A673 (cell line): ENCODE measurements at regions not wholly inside any gene's neighbourhood (a gene's known extent, or its start where the extent isn't known, plus 50 kb on each side); places are given as distances from the start of the nearest gene placed in this dataset.

ENCODE experiments used
- BruUV-seq: library from RNA; stranded (reverse); fragments of 400-500 nt; replicated peaks from 2 replicates; lab custom pipeline; 2021; lab: Mats Ljungman, UMichigan
- CTCF ChIA-PET: fragments of 300-600 bp; sonication (Branson Sonifier 250); formaldehyde crosslinking; loops from one replicate; lab custom pipeline; 2022; ENCODE audit warnings: antibody characterized with exemption; lab: Charles Lee
- POLR2A ChIA-PET: fragments of 300-600 bp; sonication (Branson Sonifier 250); formaldehyde crosslinking; loops from one replicate; lab custom pipeline; 2022; ENCODE audit warnings: antibody characterized with exemption; ENCODE audit not compliant: low non-redundant PET; lab: Charles Lee
- DNase-seq: peaks from one replicate; pipeline ENCODE4 v3.0.0-alpha.2; 2015; ENCODE audit warnings: low spot score
- H3K27ac ChIP-seq: fragments of 200-600 bp; sonication (generic); 2 replicates; pipeline ENCODE4 v1.5.1; 2016; ENCODE audit warnings: mixed run types, low read depth, mild to moderate bottlenecking, mixed read lengths, antibody characterized with exemption, low read length; ENCODE audit not compliant: poor library complexity, severe bottlenecking
- H3K27me3 ChIP-seq: fragments of 200-600 bp; sonication (generic); replicated peaks from 2 replicates; pipeline ENCODE4 v1.6.1; 2017; ENCODE audit warnings: mixed run types, low read depth, mild to moderate bottlenecking, mixed read lengths, antibody characterized with exemption, low read length; ENCODE audit not compliant: insufficient read depth, poor library complexity
- H3K36me3 ChIP-seq: fragments of 200-600 bp; sonication (generic); 2 replicates; pipeline ENCODE4 v1.6.1; 2016; ENCODE audit warnings: mixed run types, mild to moderate bottlenecking, mixed read lengths, antibody characterized with exemption, low read length; ENCODE audit not compliant: insufficient read depth, poor library complexity, severe bottlenecking
- H3K4me1 ChIP-seq: fragments of 200-600 bp; sonication (generic); 2 replicates; pipeline ENCODE4 v1.6.1; 2017; ENCODE audit warnings: mixed run types, mild to moderate bottlenecking, mixed read lengths, antibody characterized with exemption, low read length; ENCODE audit not compliant: insufficient read depth, poor library complexity, severe bottlenecking
- H3K4me3 ChIP-seq: fragments of 200-600 bp; sonication (generic); 2 replicates; pipeline ENCODE4 v1.5.1; 2016; ENCODE audit warnings: low read depth, mixed run types, mild to moderate bottlenecking, mixed read lengths, low read length; ENCODE audit not compliant: poor library complexity, severe bottlenecking
- H3K9me3 ChIP-seq: fragments of 200-600 bp; sonication (generic); 2 replicates; pipeline ENCODE4 v1.6.1; 2016; ENCODE audit warnings: mixed run types, low read depth, mild to moderate bottlenecking, mixed read lengths, antibody characterized with exemption, low read length; ENCODE audit not compliant: poor library complexity, severe bottlenecking
- EZH2 ChIP-seq: fragments of 200-600 bp; sonication (generic); IDR thresholded peaks from 2 replicates; pipeline ENCODE4 v1.6.1; 2017; ENCODE audit warnings: borderline replicate concordance, low read depth, mild to moderate bottlenecking, mixed read lengths, antibody characterized with exemption, low read length; ENCODE audit not compliant: poor library complexity, severe bottlenecking
- intact Hi-C: fragments of 100-400 bp; cut with micrococcal nuclease; formaldehyde crosslinking; loops from one replicate; pipeline ENCODE4 v1.10.0; 2022; ENCODE audit not compliant: unreplicated experiment
- TF ChIP-seq, protein P1 (sequence below): fragments of 300-800, 200-600 bp; sonication (generic); conservative IDR thresholded peaks from 2 replicates; pipeline ENCODE4 v1.5.1; 2017; ENCODE audit warnings: low read depth, mild to moderate bottlenecking, antibody characterized with exemption, low read length, moderate library complexity, mixed read lengths

DNA sequence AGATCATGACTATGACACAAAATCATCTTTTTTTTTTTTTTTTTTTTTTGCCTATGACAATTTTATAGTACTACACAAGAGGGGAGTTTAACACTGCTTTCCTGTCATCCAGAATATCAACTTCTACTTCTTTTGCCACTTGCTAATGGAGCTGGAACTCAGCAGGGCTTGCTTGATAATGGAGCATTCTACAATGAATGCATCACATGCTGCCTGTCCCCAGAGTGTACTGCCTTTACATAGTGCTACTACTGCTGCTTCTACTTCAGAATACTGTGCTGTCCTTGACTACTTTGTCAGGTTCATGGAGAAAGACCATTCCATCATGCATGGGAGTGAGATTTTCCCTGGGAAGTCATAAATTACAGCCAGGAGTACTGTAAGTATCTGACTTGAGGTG, 338.6 kb upstream of the SEMA3A start:
- Histone ChIP-seq H3K4me1 (no peaks in the 10 kb centered on the region), H3K9me3 (no peaks in the 10 kb centered on the region), H3K27me3 (no peaks in the 10 kb centered on the region), H3K36me3 (no peaks in the 10 kb centered on the region), H3K27ac (no peak overlapping the region), H3K4me3 (no peak overlapping the region)
- no peak for DNase-seq
- ChIA-PET POLR2A (no interaction called here), CTCF (interaction anchor here (0.6 kb wide), 1 partner anchor 16 kb away, joined by 4 read pairs; no protein-coding TSS in a partner anchor)
- intact Hi-C loops: no loop called here
- BruUV-seq: no TSS peak
- TF ChIP-seq EZH2: no peak
- TF ChIP-seq, protein P1, sequence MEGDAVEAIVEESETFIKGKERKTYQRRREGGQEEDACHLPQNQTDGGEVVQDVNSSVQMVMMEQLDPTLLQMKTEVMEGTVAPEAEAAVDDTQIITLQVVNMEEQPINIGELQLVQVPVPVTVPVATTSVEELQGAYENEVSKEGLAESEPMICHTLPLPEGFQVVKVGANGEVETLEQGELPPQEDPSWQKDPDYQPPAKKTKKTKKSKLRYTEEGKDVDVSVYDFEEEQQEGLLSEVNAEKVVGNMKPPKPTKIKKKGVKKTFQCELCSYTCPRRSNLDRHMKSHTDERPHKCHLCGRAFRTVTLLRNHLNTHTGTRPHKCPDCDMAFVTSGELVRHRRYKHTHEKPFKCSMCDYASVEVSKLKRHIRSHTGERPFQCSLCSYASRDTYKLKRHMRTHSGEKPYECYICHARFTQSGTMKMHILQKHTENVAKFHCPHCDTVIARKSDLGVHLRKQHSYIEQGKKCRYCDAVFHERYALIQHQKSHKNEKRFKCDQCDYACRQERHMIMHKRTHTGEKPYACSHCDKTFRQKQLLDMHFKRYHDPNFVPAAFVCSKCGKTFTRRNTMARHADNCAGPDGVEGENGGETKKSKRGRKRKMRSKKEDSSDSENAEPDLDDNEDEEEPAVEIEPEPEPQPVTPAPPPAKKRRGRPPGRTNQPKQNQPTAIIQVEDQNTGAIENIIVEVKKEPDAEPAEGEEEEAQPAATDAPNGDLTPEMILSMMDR: no peak

DNA sequence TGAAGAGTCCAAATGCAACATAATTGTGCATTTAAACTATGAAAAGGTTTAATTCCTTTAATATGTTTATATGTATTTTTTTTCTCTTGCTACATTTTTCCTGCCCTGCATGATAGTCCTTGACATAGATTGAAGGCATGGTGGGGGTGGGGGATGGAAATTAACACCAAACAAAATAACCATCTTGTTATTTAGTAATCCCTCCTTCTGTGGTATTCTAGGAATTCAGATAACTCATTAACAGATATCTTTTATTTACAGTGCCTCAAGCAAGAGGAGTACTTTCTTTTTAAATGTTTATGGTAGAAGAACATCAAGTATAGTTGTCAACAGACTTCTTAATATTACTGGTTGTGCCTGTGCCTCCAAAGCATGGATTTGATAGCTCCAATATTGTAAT, 337.6 kb upstream of the SEMA3A start:
- no peak overlapping the region for H3K27ac ChIP-seq
- no peaks in the 10 kb centered on the region for H3K4me1 ChIP-seq
- intact Hi-C loops: no loop called here
- TF ChIP-seq, protein P1: no peak
- no peak for TF ChIP-seq EZH2
- ChIA-PET POLR2A (no interaction called here), CTCF (interaction anchor here (0.6 kb wide), 1 partner anchor 17 kb away, joined by 4 read pairs; no protein-coding TSS in a partner anchor)
- no TSS peak for BruUV-seq
- no peaks in the 10 kb centered on the region for H3K9me3 ChIP-seq
- no peaks in the 10 kb centered on the region for H3K27me3 ChIP-seq
- DNase-seq: no peak
- H3K4me3 ChIP-seq: no peak overlapping the region
- H3K36me3 ChIP-seq: no peaks in the 10 kb centered on the region

DNA sequence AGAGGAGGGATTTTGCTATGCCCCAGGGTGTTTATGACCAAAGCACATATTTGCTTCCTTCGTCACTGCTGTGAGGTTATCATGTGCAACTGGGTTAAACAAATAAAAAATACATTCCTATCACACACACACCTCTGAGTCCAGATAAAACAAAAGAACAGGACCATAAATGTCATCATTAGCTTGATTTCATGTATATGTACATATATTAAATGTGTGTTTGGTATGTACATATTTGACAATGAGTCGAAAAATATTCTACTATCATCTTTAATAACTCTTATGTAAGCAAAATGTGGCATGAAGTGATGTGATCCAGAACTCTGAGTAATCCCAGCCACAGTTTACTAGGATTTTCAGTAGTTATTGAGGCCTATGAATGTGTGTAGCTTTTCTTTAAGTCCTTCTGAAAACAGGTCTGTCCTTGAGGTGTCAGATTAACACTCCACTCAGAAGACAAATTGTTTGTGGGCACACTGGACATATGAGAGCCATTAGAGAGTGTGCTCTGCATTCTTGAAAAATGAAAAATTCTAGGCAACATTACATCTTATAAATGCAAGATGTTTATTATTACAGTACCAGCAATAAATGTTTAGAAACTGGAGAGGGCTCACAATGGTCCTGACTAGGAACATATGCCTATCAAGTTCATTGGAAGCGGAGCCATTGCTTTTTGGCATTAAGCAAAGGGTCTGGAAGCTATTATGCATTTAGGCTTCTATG, 335.1 kb upstream of the SEMA3A start:
- H3K36me3 ChIP-seq: no peaks in the 10 kb centered on the region
- no peaks in the 10 kb centered on the region for H3K9me3 ChIP-seq
- POLR2A ChIA-PET: no interaction called here
- no peaks in the 10 kb centered on the region for H3K4me1 ChIP-seq
- no TSS peak for BruUV-seq
- H3K4me3 ChIP-seq: no peak overlapping the region
- CTCF ChIA-PET: no interaction called here
- intact Hi-C loops: no loop called here
- H3K27ac ChIP-seq: no peak overlapping the region
- no peaks in the 10 kb centered on the region for H3K27me3 ChIP-seq
- TF ChIP-seq, protein P1: no peak
- no peak for TF ChIP-seq EZH2
- no peak for DNase-seq
